NCI-H2196 treated with DMSO at 0.1 percent for 48 hours (cell line): ENCODE measurements at regions not wholly inside any gene's neighbourhood (a gene's known extent, or its start where the extent isn't known, plus 50 kb on each side); places are given as distances from the start of the nearest gene placed in this dataset.

Experiments used
- DNase-seq: peaks from one replicate; lab custom pipeline; 2025; ENCODE audit not compliant: unreplicated experiment; lab: John Stamatoyannopoulos, UW

DNA sequence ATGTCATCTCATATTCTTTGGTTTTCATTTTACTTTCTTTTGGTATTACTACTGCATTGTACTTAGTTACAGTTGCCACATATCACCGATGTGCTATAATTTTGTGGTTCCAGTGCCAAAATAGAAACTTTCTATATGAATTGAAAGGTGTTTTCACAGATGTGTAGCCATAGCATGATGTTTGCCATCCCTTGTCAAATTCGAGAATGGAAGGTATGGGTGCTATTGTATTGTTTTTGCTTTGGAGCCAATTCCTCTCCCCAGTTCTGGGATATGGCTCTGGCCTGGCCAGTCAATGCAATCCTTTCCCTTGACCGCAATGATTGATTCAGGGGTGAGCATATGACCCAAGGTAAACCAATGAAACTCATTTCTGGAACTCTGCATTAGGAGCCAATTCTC, 86.2 kb upstream of the RPS6KA3 start:
- DNase-seq = no peak

DNA sequence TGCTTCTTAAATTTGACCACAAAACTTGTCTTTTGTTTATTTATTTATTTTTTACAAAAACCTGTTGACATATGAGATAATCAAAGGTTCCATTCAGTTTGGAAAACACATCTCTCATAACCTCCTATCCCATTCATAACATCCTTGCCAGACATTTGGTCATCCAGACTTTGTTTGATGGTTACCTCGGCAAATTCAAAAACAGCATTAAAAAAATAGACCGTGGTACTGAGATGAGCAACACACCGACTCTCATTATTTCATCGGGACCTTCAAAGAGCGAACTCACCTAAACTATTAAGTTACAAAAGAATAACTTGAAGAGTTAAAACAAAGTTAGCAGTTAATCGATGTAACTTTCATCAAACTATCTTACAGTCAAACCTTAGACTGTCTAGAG, 85.8 kb upstream of the RPS6KA3 start:
- DNase-seq = no peak

DNA sequence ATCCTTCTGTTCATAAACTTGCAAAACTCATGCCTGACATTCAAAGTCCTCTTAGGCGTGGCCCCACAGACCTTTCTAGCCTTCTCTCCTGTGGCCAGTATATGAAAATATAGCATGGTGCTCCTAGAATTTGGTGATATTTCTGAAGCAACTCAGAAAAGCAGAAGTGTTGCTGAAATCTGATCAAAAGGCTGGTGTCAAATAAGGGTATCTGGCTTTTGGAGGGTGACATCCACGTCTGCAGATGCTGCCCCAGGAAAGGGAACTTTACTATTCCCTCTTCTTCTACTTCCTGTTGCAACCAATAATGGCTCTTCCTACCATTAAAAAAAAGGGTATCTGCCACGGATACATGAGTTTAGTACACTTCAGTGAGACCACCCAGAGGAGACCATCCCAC, 83.9 kb upstream of the RPS6KA3 start:
- DNase-seq = no peak

DNA sequence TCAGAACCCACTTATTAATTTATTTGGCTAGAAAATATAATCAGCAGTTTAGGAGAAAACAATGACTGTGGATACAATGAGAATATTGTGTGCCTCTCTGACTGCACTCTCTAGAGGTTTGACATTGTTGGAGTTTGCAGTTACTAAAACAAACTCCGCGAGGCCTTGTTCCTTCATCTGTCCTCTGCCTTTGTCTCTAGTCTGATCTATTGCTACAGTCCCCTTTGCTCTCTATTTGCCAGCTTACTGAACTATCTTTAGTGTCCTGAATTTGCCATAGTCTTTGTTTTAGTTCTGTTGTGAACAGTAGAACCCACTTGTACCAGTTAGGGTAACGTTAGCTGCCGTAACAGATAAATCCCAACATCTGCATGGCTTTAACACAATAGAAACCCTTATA, 81.4 kb upstream of the RPS6KA3 start:
- DNase-seq = no peak

DNA sequence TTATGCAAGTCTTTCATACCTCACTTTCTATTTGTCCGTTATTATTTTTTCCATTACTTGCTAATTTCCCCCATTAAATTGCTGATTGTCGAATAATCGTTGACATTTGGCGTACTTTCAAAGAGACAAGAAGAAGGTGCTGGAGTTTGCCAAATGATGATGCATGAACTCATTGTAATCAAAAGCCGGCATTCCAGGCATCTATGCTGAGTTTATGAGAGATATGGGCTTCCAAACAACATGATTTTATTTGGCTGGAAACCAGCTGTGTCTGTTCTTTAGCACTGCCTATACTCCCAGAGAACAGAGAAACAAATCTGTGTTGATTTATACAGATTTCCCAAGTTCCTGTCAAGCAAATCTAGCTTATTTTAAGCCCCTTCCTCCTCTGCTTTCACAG, 80.8 kb upstream of the RPS6KA3 start:
- no peak for DNase-seq

DNA sequence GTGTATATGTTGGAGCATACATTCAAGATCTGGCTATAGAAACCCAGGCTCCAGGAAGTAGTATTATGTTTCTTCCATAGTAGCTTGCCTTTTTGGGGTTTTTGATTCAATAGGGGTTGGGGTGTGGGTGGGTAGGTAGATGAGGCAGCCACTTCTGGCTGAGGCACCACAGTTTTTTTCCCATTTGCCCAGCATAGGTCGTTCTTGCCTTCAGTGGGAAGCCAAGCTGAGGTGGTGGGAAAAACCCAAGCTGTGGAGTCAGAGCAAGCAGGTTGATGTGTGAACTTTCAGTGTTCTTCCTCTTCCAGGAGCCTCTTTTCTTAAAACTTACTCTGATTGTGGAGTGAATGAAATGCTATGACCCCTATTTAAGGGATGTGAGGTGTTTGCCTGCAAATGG, 67.0 kb upstream of the RPS6KA3 start:
- DNase-seq = no peak

DNA sequence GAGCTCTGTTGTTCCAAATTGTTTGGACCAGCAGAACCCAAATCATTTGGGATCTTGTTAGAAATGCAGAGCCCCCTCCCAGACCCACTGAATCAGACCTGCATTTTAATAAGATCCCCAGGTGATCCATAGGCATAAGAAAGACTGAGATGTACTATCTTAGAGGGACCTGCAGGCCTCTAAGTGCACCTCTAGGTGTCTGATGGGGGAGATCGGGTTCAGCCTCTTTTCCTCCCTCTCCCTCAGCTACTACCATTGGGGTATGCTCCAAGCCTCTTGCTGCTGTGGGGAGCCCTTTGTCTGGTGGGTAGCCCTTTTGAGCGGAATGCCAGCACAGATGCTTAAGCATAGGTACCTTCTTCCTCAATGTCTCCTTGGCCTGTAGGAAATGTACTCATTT, 63.8 kb upstream of the RPS6KA3 start:
- no peak for DNase-seq

DNA sequence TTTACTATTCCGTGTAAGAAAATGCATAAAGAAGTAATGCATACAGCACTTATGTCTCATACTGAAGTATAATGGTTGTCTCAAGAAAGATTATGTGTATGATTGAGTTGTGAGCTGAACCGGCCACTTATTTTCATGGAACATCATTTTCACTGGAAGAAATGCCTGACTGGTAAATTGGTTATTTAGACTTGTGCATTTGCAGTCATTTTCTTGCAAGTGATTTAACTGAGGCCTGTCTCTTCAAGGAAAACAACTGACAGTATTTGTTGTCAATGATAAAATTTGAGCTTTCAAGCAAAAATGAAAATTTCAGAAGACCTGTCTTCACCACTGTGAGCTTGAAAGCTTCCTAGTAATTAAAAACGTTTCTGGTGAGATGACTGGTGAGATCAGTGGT, 62.7 kb upstream of the RPS6KA3 start:
- no peak for DNase-seq

DNA sequence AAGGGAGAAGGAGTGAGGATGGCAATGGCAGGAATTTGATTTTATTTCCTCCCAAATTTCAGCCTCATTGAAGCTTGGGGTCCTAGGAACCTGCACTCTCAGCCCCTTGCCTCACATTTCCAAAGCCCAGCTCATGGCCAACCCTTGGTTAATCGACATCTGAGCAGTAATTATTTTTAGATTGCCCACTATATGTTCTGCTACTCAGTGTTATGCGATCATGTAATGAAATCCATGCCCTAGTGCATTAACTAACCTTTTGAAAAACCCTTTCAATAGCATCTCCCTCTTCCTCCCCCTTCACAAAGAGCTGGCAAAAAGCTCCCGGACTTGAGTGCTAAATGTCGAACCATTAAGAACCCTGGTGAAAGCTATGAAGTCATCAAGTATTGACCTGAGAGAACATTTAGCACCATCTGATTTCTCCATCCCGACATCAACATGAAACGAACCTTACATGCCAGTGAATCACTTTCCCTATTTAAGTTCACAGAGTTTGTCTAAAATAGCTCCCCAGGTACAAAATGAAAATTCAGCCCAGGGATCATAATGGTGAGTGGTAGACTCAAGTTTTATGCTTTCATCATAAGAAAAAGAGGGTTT, 59.2 kb upstream of the RPS6KA3 start:
- no peak for DNase-seq

DNA sequence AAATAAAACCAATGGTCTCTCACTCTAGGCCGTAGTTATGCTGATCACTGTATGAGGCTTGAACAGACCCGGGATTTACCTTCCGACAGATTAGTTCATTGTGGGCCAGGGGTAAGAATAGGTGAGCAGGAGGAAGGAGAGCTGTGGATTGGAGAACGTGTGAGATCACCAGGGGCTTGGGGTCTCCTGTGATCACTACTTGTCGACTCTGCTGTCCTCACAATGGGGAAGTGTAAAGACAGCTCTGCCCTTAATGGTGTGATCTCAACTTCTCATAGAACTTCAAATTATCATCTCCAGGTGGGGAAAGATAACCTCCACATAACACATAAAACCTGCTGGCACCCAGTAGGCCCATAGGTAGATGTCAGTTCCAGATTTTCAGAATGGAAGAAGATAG, 56.2 kb upstream of the RPS6KA3 start:
- DNase-seq = no peak

DNA sequence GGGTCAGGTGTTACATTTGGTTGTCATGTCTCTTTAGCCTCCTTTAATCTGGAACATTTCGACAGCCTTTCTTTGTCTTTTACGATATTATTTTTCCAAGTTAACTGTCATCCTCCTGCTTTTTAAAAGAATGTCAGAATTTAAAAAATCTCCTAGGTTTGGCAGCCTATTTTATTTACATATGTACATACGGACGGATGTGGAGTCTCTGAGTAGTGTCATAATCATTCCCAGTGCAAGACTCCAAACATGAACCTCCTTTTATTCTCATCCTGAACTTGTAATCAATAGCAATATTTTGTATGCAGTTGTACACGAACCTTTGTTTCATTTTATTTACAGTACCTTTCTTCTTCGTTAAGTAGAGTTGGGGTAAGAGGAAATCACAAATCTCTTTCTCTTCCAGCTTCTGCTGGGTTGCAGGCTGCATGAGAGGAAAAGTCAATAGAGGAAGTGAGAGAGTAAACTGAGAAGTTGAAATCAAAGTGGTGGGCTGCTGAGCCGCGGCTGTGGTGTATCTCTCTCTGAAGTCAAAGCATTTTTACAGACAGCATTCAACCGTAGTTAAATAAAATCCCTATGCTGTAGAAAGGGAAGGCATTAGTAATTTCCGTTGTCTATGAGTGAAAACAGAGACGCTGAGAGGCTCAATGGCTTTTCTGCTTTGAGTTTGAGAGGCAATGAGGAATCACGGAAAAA, 53.9 kb upstream of the RPS6KA3 start:
- no peak for DNase-seq

DNA sequence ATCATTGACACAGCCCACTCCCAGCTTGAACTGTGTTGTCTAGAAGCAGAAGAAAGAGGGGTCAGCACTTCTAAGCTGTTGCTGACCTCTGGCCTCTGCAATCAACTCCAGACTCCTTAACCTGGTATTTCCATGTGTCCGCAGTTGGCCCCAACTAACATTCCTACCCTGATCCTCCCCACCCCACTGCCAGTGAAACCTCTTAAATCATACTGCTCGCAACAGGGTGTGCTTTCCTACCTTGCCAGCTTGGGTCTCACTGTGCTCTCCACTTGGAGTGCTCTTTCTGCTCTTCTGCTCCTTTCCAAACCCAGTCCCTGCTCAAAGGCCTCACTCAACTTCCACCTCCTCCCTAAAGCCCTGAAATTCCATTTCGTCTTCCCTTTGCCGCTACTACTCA, 52.3 kb upstream of the RPS6KA3 start:
- DNase-seq = no peak

DNA sequence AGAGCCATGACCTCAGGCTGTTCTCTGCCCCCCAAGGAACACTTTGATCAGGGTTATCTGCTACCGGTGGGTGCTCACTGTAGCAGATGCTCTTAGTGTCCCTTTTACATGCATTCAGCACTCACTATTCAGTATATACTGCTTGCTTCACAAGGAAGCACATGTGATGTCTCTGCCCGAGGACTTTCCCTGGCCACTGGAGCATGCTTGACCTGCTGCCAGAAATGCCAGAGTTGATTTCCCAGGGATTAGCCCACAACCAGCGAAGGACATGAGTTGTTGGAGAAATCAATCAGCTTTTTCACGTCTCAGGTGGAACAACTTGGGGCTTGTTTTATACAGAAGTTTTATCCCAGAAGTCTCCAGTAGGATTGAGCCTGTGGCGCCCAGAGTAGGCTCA, 51.2 kb upstream of the RPS6KA3 start:
- DNase-seq = no peak
